GM18508 (cell line): ENCODE measurements at regions not wholly inside any gene's neighbourhood (a gene's known extent, or its start where the extent isn't known, plus 50 kb on each side); places are given as distances from the start of the nearest gene placed in this dataset.

Experiments used
- ATAC-seq: cut with Tn5 transposase; IDR thresholded peaks from one replicate; pipeline ENCODE4 v1.9.1; 2021; ENCODE audit warnings: moderate number of reproducible peaks; ENCODE audit not compliant: insufficient read depth, unreplicated experiment

DNA sequence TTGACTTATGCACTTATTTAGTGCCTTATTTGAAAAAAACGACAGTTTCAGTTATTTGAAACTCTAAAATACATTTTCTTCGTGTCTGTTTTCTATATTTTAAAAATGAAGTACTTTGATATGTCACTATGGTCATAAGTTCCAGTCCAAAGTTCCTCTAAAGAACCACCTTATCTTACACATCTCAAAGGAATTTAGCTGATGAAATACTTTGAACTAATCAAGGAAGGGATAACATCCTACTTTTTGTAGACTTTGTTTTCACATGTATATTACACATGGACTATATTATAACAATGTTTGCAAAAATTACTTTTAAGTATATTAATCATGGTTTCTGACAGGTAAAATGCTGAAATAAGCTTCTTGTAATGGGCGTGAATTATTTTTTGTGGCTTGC lies 265.8 kb upstream of the ZNF717 start:
- no peak for ATAC-seq

DNA sequence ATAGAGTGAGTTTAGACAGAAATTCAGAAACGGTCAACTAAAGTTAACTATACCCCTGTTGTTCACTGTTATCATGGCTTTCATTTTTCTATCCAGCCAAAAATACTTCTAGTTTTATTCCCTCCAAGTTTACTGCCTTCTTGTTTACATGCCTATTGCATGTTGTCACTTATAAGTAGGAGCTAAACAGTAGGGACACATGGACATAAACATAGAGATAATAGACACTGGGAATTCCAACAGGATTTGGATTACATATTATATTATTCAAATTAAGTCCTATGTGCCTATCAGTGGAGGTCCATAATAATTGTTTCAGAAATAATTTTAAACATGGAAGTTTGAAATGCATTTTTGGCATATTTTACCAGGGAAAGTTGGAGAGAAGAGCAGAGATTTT lies 269.1 kb upstream of the ZNF717 start:
- no peak for ATAC-seq

DNA sequence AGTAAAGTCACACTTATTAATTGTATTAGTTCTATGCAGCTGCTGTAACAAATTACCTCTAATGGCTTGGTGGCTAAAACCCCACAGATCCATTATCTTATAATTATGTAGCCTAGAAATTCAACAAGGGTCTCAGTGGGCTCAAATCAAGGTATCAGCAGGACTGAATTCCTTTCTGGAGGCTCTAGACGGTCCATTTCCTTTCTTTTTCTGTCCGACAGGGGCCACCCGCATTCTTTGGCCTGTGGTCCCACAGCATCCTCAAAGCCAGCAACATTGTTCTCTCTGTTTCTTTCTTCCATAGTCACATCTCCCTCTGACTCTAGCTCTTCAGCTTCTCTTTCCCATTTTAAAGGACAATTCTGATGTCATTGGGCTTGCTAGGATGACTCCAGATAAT lies 276.3 kb upstream of the ZNF717 start:
- ATAC-seq, result no peak

DNA sequence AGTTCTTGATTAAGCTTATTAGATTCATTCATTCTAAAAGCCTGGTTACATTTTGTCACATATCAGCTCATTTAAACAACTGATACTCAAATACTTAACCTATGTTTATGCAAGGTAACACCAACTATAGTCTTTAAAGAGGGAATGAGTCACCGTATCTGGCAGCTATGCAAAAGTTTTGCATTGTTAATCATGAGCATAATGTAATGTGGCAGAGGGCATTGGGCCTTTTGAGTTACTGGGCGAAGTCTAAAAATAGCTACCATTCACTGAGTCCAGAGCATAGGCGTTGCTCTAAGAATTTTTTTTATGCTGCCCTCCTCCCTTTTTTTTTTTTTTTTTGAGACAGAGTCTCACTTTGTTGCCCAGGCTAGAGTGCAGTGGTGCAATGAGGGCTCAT lies 277.7 kb upstream of the ZNF717 start:
- ATAC-seq, result no peak

DNA sequence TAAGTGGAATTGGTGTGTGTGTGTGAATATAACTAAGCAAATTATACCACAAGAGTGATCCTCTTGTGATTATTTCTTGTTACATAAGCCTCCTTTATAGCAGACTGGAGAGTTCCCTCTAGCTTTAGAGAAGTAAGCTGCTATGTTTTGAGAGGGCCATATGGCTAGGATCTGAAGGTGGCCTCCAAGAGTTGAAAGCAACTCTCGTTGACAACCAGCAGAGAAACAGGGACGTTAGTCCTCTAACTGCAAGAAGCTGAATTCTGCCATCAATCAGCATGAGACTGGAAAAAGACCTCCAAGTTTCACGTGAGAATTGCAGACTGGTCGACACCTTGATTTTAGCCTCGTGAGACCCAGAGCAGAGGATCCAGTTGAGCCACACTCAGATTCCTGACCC lies 278.5 kb upstream of the ZNF717 start:
- ATAC-seq, result no peak

DNA sequence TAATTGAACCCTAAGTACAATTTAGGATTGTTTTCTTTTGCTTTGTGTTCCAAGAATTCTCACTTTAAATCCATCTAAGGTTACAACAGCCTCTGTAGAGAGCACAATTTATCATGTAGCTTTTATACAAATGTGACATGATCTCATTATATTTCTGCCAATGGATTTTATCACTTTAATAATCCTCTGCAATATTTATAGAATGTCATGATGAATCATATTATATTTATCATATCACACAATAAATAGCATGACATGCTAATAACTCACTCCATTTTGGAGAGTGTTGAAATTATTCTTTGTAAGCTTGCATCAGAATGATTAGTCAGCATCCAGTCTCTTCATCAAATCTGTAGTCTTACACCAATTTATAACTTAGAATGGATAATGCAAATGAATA lies 280.6 kb upstream of the ZNF717 start:
- ATAC-seq, result no peak

DNA sequence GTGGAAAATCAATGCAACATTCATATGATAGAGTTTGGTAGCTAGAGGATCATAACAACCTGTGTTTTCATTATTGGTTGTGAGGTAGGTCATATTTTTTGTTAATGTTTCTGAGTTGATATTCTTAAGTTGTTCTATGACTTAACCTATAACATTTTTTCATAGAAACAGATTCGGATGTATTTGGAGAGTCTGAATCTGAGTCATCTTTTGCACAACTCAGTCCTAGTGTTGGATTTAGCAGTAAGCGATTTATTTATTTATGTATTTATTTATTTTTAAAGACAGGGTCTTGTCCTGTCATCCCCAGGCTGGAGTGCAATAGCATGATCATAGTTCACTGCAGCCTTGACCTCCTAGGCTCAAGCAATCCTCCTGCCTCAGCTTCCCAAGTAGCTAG lies 292.8 kb upstream of the ZNF717 start:
- no peak for ATAC-seq

DNA sequence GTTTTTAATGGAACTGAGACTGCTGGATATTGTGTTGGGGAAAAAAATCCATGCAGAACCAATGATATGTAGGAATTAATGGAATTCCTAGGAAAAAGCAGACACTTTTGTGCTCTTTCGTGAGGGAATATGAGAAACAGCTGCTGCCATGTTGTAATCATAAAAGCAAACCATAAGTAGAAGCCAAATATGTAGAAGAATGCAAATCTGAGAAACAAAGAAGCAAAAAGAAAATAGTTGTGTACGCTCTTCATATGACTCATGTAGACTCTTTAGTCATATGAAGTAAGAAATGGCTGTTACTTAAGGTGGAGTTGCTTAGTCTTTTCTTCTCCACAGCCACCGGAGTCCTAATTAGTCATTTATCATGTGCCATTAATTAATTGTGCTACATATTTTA lies 298.6 kb upstream of the ZNF717 start:
- no peak for ATAC-seq

DNA sequence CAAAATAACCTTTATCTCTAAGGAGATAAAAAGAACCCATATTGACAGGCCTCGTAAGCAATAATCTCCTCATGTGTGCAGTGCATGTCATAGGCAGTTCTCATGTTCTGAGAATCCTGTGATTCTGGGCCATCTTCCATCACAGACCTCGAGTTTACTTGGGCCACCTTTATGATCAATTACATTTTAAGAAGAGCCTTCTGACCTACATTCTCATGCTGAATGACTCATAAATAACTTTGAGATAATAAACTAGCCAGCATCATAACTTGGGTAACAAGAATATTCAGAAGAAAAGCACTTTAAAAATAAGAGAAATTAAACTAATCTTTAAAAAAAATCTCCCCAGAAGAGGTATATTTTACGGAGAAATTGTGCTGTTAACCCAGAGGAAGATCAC lies 310.7 kb upstream of the ZNF717 start:
- no peak for ATAC-seq

DNA sequence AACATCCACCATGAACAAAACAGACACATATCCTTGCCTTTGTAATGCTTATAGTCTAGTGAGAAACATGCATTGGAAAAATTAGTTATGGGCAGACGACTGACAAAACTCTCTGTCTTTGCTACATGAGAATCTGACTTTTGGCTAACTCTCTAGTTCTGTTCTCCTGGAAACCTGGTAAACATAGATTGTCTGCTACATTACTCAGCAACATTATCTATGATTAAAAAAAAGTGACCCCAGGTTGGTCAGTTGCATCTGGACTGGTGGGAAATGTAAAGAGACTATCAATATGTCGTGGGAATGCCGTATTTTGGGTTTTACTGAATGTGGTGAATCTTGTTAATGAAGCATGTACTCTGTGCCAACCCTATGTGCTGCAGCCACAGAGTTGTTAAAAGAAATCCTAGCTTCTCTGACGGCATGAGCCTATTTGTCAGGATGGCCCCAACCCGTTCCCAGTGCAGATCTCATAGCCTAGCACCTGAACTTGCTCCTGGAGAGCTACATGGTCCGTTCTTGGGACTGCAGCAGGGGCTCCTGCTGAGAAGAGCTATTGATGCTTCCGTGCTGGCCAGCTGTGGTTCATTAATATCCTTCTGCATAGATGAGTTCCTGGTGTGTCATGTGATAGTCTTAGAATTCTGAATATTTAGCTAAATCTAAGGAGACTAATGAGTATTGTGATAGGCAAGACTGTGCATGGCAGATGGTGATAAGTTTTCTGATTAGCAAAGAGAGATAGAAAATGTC lies 311.7 kb upstream of the ZNF717 start:
- no peak for ATAC-seq

DNA sequence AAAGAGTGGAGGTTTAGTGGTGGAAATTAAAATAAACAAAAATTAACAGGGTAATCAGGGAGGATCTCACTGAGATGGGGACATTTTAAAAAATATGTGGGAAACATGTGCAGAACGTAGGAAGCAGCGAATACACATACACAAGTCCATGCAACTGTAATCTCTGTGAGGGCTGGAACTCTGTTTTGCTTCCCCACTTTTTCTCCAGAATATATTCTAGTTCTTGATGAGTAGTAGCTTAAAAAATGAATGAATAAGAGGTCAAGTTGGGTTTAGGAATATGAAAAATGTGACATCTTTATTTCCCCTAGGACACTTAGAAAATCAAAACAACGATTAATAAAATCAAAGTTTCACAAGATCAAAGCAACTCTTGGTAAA lies 312.2 kb upstream of the ZNF717 start:
- no peak for ATAC-seq

DNA sequence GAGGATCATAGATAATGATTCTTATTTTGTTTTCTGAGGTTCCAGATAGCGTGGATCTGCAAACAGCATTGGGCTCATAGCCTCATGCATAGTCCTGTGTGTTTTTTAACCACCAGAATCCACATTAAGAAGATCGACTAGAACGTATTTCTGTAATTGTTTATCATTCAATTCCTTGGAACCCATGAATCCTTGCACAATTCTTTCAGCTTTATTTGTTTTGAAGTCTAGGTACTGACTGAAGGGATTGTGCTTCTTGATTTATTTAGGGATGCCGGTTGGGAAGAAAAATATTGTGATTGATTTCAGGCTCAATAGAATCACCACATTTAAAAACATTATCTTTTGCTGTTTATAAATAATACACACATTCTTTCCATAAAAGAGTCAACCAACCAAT lies 314.6 kb upstream of the ZNF717 start:
- ATAC-seq, result no peak

DNA sequence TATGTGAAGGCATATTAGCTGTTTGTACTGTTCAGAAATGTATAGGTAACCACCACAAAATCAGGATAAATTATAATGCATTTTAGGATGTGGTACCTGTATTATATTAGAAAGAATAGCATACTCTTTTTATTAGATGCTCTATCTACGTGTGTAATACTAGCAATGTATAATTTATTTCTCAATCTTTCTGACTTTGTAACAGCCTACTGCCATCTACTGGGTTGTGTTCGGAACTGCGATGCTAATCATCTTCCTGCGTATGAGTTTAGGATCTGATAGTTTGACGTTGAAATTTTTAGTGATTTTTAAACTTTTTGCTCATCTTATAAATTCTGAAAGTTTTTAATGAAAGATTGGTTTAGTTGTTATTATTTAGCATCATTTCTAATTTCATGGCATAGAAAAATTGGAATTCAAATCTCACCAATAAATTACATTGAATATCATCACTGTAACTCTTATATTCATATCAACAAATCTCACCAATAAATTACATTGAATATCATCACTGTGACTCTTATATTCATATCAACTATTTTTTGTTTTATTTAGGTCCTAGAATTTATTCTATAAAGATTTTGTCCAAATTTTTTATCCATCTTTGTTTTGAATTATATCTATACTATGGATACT lies 322.7 kb upstream of the ZNF717 start:
- no peak for ATAC-seq

DNA sequence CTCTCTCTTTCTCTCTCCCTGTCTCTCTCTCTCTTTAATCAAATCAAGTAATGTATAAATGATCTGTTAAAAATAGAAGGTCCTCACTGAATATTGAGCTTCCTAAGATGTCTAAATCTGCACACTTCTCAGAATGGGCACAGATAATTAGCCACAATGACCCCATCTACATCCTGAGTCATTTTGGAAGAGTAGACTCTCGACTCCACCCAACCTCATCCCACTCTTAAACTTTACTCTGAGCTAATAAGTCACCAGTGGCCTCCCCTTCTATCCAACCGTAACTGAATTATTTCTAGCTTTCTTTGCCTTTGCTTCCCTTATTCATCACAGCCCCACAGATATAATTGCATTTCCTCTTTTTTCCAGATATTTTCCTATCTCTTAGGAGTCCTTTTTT lies 326.5 kb upstream of the ZNF717 start:
- ATAC-seq, result no peak

DNA sequence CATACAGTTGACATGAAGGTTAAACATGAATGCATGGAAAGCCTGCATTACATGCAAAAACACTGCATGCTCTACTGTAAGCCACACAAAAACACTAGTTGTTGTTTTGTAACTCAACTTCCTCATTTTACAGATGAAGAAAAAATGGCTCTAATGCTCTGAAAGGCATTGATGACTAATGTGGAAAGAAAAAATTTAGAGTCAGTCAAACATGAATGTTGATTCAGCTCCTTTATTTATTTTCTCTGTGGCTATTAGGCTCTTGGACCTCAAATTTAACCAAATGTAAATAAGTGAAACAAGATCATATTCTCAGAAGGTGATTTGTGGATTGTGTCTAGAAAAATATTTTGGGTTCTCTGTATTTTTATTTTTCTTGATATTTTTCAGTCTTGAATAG lies 336.7 kb upstream of the ZNF717 start:
- ATAC-seq, result no peak

DNA sequence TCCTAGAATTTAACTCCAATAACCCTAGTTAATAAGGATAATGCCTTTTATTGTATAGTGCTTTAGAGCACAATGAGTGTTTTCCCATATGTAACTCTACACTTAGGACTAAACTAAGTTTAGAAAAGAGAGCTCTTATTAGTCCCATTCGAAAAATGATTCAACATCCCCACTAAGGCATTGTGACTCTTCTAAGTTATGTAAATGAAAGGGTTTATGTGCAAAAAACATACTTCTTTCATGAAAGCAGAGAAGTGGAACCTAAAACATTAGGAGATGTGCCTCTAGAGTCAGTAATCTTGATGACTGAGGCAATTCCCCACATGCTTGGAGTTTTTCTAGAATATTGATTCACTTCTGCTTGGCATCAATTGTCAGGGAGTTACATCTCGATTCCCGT lies 344.1 kb upstream of the ZNF717 start:
- ATAC-seq, result no peak

DNA sequence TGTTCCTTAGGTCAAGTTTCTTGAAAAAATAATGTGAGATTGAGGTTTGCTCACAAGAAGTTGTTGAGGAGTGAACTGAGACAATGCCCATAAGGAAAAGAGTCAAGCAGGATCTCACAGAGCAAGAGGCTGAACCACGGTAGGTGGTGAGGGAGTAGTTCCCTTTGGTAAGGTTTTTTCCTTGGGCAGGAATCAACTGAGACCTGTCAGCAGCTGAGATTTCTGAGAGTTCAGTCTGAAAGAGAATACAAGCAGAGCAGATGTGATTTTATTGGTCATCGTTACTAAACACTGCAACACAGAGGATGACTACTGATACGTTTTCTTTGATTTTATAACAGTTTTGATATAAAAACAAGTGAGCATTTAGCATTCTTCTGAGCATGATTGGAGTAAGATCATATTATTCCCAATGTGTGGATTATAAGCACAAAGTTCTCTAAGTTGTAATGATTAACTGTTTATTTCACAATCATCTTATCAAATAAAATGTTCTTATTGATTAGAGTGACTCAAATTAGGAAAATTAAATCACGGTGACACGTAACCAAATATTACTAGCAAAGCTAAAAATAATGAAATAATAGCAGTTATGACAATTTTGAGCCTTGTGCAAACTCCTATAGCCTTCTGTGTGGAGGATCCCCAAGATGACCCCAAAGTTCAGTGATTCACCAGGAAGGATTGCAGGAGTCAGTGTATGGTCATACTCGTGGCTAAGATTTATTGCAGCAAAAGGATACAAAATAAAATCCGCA lies 346.2 kb upstream of the ZNF717 start:
- no peak for ATAC-seq

DNA sequence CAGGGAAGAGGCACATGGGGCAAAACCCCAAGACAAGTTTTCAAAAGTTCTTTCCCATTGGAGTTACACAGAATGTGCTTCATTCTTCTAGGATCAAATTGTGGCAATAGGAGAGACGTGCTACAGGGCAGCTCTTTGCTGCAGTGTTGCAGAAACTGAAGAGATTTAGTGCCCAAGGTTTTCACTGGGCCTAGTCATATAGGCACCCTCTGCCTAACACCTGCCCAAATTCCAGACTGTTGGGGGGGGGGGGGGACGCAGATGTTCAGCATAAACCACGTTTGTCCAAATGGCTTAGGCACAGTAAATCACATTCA lies 346.8 kb upstream of the ZNF717 start:
- ATAC-seq, result no peak

DNA sequence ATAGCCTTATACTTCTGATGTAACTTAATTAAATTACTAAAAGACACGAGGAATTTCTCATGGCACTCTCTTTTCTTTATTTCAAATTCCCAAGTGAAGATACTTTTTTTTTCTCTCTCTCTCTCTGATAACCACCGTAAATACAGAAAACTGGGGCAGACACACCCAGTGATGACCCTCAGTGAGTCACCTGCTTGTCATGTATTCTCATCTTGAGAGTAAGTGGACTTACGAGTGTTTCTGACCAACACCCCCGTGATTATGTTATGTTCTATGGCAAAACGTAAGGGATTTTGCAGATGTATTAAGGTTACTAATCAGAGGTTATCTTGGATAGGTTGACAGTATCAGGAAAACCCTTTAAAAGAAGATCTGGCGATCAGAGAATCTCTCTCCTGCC lies 348.8 kb upstream of the ZNF717 start:
- ATAC-seq, result no peak

DNA sequence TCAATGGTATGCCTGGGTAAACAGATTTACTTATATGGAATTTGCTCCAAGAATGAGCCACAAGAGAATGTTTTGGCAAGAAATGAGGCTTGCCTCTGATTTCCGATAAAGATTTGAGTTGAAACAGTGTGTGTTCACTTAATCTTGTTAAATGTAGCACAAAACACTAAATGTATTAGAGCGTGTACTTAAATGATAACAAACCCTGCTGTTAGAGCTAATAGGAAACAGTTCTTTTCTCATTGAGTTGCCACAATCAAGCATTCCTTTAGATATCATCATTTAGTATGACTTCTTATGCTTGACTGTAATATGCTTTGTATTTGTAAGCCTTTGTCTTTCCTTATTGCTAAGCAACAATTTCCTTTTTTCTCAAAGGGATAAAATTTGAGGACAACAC lies 353.6 kb upstream of the ZNF717 start:
- ATAC-seq, result no peak

DNA sequence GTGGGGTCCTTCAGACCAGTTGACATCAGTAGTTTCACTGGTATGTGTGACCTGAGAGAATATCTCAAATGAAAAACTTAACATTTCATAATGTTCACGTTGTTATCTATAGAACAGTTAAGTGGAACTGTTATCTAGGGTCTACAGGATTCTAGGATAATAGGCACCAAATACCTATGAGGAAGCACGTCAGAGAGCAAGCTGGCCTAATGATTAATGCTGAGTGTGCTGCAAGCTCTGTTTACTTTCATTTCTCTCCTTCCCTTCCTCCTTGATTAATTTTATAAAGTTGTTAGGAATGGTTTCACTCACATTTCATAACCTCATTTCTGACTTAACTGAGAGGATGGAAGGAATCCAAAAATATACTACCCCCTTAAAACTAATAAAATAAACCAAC lies 362.5 kb upstream of the ZNF717 start:
- no peak for ATAC-seq

DNA sequence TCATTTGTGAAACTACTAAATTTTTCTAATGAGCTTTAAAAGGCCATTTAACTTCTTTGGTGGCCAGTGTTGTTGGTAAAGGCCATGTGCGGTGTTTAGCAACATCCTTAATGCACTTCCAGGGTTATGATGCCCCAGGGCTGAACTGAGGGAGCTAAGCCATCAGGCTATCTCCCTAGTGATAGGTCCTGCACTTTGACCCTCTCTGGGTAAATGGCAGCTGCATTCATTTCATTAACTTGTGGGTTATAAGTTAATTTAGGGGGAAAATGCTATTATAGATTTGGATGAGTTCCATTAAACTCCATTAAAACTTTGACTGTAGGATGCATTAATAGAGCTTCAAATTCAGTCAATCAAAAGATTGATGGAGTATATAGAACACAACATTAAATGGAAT lies 366.7 kb upstream of the ZNF717 start:
- ATAC-seq, result no peak
